Esophagus muscularis mucosa (tissue), 4 donors: ENCODE measurements at regions not wholly inside any gene's neighbourhood (a gene's known extent, or its start where the extent isn't known, plus 50 kb on each side); places are given as distances from the start of the nearest gene placed in this dataset.

Experiments
- EP300 ChIP-seq: sonication (generic); formaldehyde crosslinking; IDR thresholded peaks from one replicate; pipeline ENCODE4 v1.6.1; 2017; ENCODE audit warnings: antibody characterized with exemption
- POLR2AphosphoS5 ChIP-seq, 2 donors: sonication (generic); formaldehyde crosslinking; IDR thresholded peaks; one replicate each; pipeline ENCODE4 v1.6.1; 2017; ENCODE audit warnings: antibody characterized with exemption in 2 of 2
- TF ChIP-seq, protein P1 (sequence below), 3 experiments: fragments of 200-600 bp in 2 of 3; fragments of 450-650 bp in 1 of 3; sonication (generic) in 2 of 3; IDR thresholded peaks; one replicate each; pipeline ENCODE4 v1.5.1; 2017 to 2019; ENCODE audit warnings: antibody characterized with exemption in 3 of 3, mild to moderate bottlenecking in 2 of 3, moderate library complexity in 1 of 3

DNA sequence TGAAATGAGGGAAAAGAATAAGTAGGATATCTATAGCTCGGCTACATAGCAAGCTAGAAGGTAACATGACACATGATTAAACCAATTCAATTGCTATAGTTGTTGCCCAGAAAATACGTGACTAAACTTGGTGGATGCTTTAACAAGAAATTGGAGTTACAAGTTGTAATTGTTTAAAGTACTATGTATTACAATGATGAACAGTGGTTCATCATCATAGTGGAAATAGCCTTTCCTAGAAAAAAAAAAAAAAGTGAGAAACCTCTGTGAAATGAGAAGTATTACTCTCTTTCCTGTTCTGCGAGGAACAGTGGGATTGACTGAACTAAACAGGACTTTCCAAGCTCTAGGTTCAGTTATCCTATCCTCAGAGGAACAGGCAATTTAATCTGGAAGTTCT is 209.7 kb upstream of the KLF3 start:
- TF ChIP-seq POLR2AphosphoS5 (IDR thresholded peaks at IDR 0.05), result no peak
- TF ChIP-seq, protein P1, sequence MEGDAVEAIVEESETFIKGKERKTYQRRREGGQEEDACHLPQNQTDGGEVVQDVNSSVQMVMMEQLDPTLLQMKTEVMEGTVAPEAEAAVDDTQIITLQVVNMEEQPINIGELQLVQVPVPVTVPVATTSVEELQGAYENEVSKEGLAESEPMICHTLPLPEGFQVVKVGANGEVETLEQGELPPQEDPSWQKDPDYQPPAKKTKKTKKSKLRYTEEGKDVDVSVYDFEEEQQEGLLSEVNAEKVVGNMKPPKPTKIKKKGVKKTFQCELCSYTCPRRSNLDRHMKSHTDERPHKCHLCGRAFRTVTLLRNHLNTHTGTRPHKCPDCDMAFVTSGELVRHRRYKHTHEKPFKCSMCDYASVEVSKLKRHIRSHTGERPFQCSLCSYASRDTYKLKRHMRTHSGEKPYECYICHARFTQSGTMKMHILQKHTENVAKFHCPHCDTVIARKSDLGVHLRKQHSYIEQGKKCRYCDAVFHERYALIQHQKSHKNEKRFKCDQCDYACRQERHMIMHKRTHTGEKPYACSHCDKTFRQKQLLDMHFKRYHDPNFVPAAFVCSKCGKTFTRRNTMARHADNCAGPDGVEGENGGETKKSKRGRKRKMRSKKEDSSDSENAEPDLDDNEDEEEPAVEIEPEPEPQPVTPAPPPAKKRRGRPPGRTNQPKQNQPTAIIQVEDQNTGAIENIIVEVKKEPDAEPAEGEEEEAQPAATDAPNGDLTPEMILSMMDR (IDR thresholded peaks at IDR 0.05), result no peak
- no peak for TF ChIP-seq EP300
